Stimulated activated CD4-positive, alpha-beta T cell treated with anti-CD3 and anti-CD28 coated beads, Interleukin-4, amount 100 ng/mL, for 4 hours (primary cell): ENCODE measurements at regions not wholly inside any gene's neighbourhood (a gene's known extent, or its start where the extent isn't known, plus 50 kb on each side); places are given as distances from the start of the nearest gene placed in this dataset.

ENCODE experiments used
- DNase-seq, 2 experiments: peaks; one replicate each; pipeline ENCODE4 v3.0.0-alpha.2; 2020

GRCh38 chr11:15544353-15544752 is 429.6 kb downstream of the INSC start:
- no peak for DNase-seq

DNA sequence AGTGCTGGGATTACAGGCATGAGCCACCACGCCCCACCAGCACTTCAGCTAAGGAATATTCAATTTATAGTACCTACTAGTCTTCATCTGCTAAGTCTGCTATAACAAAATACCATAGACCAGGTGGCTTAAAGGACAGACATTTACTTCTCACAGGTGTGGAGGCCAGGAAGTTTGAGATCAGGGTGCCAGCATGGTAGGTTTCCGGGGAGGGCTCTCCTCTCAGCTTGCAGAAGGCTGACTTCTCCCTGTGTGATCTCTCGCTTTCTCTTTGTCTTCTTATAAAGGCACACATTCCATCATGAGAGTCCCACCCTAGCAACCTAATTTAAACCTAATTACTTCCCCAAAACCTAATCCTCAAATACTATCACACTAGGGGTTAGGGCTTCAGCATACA is 433.0 kb downstream of the INSC start:
- DNase-seq: no peak

DNA sequence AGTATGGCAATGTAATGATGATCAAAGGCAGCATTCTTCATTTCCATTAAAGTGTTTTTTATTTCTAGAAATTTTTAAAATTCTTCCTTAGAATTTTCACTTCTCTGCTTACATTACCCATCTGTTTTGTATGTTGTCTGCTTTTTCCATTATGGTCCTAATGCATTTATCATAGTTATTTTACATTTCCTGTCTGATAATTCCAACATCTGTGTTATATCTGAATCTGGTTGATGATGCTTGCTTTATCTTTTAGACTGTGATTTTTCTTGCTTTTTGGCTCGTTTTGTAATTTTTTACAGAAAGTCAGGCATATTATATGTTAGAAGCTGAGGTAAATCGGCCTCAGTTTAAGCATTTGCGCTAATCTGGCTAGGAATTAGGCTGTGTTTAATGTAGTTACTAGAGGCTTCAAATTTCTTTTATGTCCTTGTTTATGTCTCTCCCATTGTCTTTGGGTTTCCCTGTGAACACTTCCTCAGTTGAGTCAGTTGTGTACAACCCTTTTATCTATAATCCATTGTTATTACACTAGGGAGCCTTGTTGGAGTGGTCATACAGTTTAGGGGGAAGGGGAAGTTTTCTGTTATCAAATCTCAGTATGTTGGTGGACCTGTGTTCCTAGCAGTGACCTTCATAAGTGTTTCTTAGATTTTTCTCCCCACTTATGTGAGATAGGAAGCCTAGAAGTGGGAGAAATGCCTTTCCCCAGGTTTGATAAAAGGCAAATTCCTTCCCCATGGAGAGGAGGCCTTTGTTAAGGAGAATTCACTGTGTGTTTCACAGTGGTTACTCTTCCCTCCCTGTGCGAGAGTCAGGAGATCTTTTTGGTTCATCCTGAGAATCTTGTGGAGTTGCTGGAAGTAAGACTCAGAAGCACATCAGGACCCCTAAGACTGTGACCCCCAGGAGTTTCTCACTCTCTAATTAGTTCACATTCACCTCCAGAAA is 437.5 kb downstream of the INSC start:
- DNase-seq: no peak

DNA sequence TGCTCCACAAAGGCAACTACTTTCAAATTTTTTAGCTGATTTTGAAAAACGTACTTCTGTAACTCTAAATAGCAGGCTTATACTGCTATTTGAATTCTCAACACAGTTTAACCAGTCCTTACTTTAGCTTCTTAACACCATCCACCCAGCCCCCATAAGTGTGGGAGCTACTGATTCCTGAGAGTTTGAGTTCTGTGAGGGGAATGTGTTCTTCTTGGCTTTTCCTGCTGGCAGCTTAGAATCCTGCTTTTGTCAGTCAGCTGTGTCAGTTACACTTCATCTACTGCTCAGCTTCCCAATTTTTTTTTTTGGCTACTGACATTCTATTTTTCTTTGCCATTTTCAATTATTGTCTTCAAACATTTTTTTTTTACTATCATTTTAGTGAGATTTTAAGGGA is 440.4 kb downstream of the INSC start:
- DNase-seq: no peak

- DNase-seq: no peak
These were observed 442.9 kb downstream of the INSC start for GRCh38 chr11:15557457-15558230.

DNA sequence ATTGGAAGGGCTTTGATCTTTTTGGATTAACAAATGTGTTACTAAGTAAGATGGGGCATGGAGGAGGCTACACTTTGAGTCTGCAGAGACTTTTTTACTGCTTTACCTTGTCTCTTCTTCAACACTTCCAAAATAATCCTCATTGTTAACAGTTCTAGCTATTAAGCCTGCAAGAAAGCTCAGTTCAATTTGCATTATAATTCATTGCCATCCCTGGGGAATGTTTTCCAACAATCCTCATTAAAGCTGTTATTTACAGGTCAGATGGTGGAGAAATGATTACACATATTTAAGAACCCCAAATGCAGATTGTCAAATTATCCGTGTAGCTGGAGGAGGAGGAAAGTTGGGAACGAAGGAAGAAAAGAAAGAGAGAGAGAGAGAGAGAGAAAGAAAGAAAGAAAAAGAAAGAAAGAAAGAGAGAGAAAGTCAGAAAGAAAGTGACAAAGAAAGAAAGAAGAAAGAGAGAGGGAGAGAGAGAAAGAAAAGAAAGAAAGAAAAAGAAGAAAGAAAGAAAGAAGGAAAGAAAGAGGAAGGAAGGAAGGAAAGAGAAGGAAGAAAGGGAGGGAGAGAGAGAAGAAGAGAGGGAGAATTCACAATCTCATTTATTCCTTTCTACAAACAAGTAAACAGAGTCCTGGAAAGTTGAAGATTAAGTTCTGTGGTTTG is 443.9 kb downstream of the INSC start:
- DNase-seq: no peak

GRCh38 chr11:15560689-15561467 is 446.2 kb downstream of the INSC start:
- DNase-seq: no peak

- no peak for DNase-seq
These were observed 447.5 kb downstream of the INSC start for GRCh38 chr11:15562230-15562629.

GRCh38 chr11:15563054-15563453 is 448.3 kb downstream of the INSC start:
- no peak for DNase-seq

GRCh38 chr11:15565880-15566279 is 451.2 kb downstream of the INSC start:
- DNase-seq: no peak

DNA sequence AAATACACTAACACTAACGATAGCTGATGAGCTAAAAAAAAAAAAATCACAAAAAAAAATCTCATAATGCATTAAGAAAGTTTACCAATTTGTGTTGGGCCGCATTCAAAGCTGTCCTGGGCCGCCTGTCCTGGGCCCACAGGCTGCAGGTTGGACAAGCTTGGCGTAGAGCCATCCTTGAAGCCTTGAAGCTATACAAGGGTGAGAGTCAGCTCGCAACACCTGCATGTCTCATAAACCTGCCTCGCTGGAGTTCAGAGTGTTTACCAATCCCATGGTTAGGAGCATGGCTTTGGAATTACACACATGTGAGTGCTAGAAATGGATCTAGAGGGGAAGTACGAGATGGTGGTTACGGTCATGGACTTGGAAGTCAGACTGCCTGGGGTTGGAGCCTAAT is 453.7 kb downstream of the INSC start:
- no peak for DNase-seq

GRCh38 chr11:15569305-15570025 is 454.7 kb downstream of the INSC start:
- no peak for DNase-seq

- DNase-seq: no peak
These were observed 460.7 kb downstream of the INSC start for GRCh38 chr11:15575409-15575808.

DNA sequence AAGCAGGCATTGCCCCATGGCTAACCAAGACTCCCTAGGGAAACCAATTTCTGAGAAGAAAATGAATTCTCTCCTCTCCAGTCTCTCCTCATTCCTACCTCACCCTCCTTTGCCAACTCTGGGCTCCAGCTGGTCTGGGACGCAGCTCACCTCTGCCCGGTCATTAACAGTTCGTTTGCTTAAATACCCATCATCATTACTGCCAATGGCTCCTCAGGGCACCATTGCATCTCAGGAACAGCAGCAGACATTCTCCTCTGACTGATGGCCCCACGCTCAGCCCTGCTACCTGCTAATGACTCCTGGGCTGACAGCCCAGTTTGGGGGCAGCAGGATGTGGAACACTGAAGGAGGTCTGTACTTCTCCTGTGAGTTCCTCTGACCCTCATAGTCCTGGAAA is 462.0 kb downstream of the INSC start:
- no peak for DNase-seq

- no peak for DNase-seq
These were observed 462.8 kb downstream of the INSC start for GRCh38 chr11:15577519-15577918.

DNA sequence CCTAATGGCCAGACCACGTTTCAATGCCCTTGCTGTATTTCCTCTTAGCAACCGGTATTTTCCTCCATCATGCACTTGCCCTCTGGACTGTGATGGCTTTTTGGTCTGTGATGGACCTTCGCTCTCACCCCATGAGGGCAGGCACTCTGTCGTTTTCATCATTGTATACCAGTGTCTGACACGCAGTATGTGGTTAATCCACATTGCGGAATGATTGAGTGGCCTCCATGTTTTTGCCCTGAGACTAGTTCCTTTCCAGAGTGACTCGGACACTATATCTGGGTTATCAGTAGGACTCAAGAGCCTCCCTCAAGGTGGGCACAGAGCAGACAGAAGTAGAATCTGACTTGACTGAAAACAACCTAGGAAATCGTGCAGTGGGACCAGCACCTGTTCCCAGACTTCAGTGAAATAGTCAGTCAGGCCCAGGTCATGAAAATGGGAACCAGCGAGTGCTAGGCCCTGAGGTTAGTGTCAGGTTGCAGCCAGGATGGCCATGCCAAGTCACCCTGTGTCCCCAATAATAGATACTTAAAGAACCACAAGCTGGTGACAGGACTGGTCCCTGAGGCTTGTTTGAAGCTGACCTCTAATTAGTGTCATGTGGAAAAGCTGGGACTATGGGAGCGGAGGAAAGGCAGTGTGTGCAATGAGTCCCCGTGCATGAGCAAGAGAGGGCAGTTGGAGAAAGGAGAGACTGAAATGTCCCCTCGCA is 464.7 kb downstream of the INSC start:
- no peak for DNase-seq

DNA sequence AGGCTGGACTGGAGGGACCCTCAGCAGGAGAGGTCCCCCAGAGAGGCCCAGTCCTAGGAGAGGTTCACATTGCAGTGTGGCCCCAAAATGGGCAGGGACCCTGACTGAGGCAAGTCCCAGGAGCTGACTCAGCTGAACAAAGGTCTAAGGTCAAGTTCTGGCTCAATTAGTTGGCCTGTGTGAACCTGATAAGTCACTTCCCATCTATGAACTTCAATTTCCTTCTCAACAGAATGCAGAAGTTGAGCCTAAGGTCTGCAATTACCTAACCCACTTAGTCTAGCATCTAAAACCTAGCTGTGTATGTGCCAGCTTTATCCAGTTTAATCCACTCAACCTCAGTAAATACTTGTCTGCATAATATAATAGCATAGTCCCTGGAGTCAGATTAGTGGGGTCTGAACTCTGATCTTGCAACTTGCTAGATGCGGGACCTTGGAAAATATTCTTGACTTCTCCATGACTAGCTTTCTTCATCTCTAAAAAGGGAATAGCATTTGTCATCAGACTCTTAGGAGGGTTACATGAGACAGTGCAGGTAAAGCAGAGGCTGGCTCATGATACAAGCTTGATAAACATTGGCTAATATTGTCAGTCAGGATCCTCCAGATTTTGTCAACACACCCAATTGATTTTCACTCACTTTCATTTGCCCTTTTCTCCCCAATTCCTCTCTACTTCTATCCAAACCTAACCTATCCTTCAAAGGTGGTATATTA is 465.5 kb downstream of the INSC start:
- DNase-seq: no peak

DNA sequence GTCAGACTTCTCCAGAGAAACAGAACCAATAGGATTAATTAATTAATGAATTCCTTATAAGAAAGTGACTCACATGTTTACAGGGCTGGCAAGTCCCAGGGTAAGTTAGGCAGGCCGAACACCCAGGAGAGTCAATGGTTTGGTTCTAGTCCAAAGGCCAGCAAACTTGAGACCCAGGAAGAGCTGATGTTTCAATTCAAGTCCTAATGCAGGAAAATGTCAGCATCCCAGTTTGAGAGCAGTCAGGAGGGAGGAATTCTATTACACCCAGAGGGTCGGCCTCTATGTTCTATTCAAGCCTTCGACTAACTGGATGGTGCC is 466.0 kb downstream of the INSC start:
- DNase-seq: no peak

DNA sequence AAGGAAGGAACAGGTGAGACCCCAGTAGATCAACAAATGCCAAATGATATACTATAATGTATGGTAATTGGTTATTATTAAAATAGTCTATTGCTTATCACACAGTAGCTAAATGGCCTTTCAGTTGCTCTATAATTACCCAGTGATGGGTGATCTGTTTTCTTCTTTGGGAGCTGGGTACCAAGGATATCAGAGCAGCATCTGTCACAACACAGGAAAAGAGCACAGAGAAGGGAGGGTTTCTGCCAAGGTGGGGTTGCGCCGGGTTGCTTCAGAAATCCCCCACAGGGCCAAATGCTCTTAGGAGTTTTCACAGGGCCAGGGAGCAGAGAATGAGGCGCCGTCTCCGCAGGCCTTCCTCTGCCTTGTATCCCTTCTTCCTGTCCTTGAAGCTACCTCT is 469.4 kb downstream of the INSC start:
- no peak for DNase-seq

DNA sequence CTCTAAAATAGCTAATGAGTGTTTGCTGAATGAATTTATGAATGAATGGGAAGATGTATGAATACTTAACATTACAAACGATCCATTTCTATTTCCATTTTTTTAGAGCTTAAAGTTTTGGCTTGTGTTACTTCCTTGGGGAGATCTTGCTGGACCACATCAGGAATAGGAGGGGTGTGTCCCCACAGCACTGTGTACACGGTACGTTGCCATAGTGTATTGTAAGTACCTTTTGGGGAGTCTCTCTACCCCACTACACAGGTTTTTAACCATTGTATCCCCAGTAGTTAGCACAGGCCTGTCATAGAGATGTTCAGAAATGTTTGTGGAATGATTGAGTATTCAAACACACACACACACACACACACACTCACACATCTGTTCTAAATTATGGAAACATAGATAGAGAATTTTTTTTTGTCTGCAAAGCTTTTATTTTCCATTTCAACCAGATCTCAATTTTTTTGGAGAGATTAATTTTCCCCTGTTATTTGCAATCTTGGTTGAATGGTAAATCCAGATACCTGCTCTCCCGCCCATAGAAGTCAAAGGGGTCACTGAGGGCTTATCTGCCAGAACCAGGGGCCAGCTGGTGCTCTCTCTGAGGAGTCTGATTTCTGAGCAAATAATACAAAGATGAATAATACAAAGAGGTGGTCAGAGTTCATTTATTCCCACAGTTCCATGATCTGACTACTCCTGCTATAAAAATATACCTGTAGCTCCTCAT is 471.0 kb downstream of the INSC start:
- no peak for DNase-seq
